GM21619 (cell line): ENCODE measurements at regions not wholly inside any gene's neighbourhood (a gene's known extent, or its start where the extent isn't known, plus 50 kb on each side); places are given as distances from the start of the nearest gene placed in this dataset.

Source experiments
- ATAC-seq: cut with Tn5 transposase; IDR thresholded peaks from one replicate; pipeline ENCODE4 v1.9.1; 2021; ENCODE audit not compliant: unreplicated experiment

GRCh38 chr9:7996558-7996957, 197.0 kb upstream of the DMAC1 start:
- no peak for ATAC-seq

GRCh38 chr9:7988644-7989280, 189.2 kb upstream of the DMAC1 start:
- no peak for ATAC-seq

- ATAC-seq = no peak
Measured at GRCh38 chr9:7984692-7985091, 185.1 kb upstream of the DMAC1 start.

- no peak for ATAC-seq
Measured at GRCh38 chr9:7984203-7984602, 184.6 kb upstream of the DMAC1 start.

- ATAC-seq = no peak
Measured at GRCh38 chr9:7983490-7983889, 183.9 kb upstream of the DMAC1 start.

- no peak for ATAC-seq
Measured at GRCh38 chr9:7982907-7983306, 183.3 kb upstream of the DMAC1 start.

DNA sequence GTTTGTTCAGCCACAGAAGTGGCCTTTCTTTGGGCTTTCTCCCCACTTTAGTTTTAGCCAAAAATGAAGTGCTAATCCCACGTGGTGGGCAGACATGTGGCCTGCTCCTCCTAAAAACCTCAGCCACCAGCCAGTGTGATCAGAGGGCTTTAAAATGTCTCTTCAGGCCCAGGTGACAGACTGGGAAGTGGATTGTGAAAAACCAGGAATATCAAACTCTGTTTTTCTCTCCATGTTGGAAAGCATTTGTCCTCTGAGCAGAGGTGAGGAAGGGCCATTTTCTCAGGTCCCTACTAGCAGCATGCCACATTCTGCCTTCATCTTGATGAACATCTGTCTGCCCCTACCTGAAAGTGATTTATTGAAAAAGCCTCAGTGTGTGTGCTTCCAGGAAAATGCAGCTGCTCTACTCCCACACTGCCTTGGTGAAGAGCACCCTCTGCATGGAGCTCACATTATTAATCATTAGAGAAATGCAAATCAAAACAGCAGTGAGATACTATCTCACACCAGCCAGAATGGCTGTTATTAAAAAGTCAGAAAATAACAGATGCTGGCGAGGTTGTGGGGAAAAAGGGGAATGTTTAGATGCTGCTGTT, 181.2 kb upstream of the DMAC1 start:
- no peak for ATAC-seq

DNA sequence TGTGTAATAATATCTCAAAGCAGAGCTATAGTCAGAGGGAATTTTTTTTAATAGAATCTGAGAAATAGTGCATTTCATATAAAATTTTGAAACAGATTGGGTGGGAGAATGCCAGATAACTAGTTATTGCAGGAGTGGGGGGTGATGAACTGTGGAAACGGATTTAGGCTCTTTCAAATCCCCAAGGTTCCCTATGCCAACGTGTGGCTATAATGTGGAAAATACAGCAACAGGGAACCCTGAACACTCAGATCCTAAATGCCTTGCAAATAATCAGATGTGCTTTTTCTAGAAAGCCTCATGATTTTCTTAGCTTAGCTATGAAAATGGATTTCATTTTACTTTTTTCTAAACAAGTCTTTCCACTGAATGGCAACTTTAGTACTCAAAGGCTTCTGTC, 180.5 kb upstream of the DMAC1 start:
- no peak for ATAC-seq

- no peak for ATAC-seq
Measured at GRCh38 chr9:7979611-7980010, 180.0 kb upstream of the DMAC1 start.

- no peak for ATAC-seq
Measured at GRCh38 chr9:7977586-7977985, 178.0 kb upstream of the DMAC1 start.

DNA sequence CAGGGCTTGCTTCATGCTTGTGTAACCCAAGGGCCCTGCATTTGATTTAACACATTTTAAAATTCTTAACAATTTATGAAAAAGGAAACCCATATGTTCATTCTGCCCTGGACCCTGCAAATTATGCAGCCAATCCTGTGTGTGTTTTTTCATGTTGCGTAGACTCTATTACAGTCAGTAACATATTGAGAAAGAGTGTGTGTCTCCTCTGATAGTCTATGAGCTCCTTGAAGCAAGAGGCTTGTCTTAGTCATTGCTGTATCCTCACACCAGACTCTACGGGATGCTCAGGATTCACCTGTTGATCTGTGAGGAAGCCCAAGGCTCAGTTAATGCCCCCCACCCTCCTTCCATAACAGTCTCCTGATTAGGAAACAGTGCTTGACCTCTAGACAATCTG, 177.3 kb upstream of the DMAC1 start:
- no peak for ATAC-seq

DNA sequence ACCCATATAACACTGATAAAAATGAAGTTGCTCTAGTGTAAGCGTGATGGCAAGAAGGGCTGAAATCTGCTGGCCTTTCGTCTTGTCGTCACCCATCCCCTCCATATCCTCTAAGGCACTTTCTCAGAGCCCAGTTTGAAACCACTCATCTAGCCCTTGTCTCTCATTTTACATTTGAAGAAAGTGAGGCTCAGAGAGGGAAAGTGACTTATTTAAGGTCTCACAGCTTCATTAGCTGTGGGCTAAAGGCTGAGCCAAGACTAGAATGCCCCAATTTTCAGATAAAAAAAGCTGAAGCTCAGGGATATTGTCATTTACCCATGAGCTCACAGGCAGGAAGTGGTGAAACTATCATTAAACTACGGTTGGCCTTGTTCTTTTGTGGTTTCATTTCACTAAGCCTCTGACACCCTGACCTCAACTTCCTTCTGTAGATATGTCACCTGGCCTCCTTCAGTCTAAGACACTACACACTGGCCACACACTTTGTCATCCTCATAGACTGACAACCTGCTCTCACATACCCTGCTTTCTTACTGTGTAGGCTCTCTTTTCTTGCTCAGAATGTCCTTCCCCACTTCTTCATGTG, 176.7 kb upstream of the DMAC1 start:
- ATAC-seq = peak; percentile 98

DNA sequence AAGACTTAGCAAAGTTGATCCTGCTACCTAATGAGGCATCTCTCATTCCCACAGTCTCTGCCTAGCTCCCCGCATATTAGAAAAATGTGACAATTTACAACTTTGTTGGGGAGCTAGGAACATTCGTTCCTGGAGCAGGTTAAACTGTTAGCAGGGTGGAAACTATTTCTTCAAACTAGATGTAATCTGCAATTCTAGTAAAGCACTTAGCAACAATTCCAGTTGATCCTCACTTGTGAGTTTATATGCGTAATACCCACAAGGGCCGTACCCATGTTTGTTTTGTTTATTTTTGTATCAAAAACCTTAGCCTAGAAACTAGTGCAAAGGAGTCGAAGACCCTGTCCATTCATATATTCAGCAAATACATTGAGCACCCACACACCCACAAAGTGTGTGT, 175.8 kb upstream of the DMAC1 start:
- ATAC-seq = no peak

GRCh38 chr9:7974335-7974960, 174.9 kb upstream of the DMAC1 start:
- peak; percentile 25 for ATAC-seq

GRCh38 chr9:7973123-7973522, 173.5 kb upstream of the DMAC1 start:
- ATAC-seq = no peak

- no peak for ATAC-seq
Measured at GRCh38 chr9:7970681-7971330, 171.2 kb upstream of the DMAC1 start.

- no peak for ATAC-seq
Measured at GRCh38 chr9:7968687-7969086, 169.1 kb upstream of the DMAC1 start.

DNA sequence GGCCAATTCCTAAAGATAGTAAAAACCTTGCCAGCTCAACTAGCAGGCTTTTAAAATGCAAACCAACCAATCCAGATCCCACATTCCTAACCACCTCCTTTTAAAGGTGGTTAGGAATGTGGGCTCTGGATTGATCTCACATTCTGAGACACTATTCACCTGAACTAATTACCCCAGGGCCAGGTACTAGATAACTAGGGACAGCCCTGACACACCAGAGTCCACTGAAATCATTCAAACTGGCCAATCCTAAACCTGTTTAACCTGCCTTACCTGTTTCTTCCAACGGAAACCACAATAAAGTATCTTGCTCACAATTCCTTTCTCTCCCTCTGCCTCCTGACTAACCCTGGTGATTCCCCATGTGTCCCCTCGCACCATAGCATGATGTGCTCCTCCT, 168.3 kb upstream of the DMAC1 start:
- ATAC-seq = no peak

DNA sequence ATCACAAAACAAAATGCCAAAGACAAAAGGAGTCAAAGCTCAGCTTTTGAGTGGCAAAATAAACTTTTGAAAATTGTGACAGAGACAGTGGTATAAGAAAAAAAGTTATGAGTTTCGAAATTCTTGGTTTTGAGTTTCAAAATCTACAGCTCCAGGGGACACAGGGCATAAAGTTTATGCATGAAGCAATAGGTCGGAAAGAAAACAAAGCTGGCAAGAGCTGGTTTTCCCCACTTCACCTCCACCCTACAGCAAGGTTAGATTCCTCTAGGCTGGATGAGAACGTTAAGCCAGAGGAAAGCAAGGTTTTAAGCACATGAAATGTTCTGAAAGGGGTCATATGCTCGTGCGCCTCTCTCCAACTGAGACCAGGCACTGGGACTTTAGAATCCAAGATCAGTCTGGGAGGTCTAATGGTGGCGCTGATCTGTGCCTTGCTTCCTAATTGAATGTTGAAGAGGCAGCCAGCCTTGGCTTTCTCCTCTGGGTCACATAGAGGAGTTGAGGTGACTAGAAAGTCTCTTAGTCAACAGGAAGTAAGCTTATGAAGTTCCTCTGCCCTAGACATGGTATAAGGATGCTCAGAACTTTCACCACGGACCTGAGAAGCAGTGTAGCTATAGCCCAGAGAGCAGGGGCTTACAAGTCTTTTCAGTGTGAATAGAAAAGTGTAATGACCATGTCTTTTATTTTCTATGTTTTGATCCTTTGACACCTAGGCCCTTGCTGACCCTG, 167.7 kb upstream of the DMAC1 start:
- ATAC-seq = no peak

DNA sequence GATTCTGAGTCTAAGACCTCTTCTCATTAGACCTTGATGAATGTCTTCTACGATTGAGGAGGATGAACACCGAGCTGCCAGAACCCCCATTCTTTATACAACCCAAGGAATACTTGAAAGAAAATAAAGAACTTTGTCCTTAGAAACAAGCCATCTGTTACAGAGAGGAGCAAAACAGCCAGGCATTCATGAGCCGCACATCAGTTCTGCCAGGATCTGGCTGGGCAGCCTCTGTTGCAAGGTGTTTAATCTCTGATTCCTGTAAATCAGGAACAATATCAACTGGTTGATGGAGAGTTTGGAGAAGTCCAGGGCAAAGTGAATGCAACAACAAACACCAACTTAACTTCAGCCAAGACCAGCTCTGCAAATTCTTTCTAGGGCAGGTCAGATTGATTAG, 165.5 kb upstream of the DMAC1 start:
- ATAC-seq = no peak

DNA sequence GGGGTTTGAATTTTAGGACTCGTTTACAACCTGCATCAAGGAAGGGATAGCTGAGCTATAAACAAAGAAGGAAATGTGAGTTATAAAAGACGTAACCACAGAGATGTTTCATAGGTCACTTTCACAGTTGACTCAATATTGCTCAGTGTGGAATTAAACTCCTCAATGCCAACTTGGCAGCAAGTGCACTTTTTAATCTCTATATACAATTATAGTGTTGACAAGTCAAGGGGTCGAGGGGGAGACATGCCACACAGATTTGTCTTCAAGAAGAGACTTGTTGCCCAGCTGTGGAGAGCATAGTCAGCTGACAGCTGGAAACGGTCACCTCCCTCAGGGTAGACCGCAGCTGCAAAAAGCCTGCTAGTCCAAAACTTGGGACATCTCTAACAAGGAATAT, 163.4 kb upstream of the DMAC1 start:
- no peak for ATAC-seq
